Epithelial cell of esophagus (primary cell): ENCODE measurements at regions not wholly inside any gene's neighbourhood (a gene's known extent, or its start where the extent isn't known, plus 50 kb on each side); places are given as distances from the start of the nearest gene placed in this dataset.

Experiments used
- DNase-seq: peaks from one replicate; pipeline ENCODE4 v3.0.0; 2010; ENCODE audit warnings: low read depth
- H3K4me3 ChIP-seq: 2 replicates; pipeline ENCODE4 v1.5.1; 2011; ENCODE audit warnings: mild to moderate bottlenecking, low read length, control low read depth
- CTCF ChIP-seq: IDR thresholded peaks from 2 replicates; pipeline ENCODE4 v1.5.1; 2011; ENCODE audit warnings: low read depth, mild to moderate bottlenecking, low read length, control low read depth, inconsistent platforms; ENCODE audit not compliant: insufficient read depth; ENCODE audit errors: missing control alignments

- no peak for TF ChIP-seq CTCF
- DNase-seq, result no peak
Measured at GRCh38 chr5:7018601-7019000, 305.4 kb downstream of the TENT4A start.

GRCh38 chr5:7036192-7036835 is 323.1 kb downstream of the TENT4A start:
- DNase-seq, result no peak
- no peak for TF ChIP-seq CTCF
- H3K4me3 ChIP-seq, result no peak overlapping the region

More at GRCh38 chr5:7018601-7019000, 305.4 kb downstream of the TENT4A start:
- H3K4me3 ChIP-seq, result no peak overlapping the region

- no peak for DNase-seq
- no peak overlapping the region for H3K4me3 ChIP-seq
- TF ChIP-seq CTCF, result no peak
Measured at GRCh38 chr5:7039074-7039473, 325.8 kb downstream of the TENT4A start.

- H3K4me3 ChIP-seq, result no peak overlapping the region
- no peak for DNase-seq
- TF ChIP-seq CTCF, result no peak
Measured at GRCh38 chr5:7040111-7040510, 326.9 kb downstream of the TENT4A start.

- no peak overlapping the region for H3K4me3 ChIP-seq
- no peak for DNase-seq
Measured at GRCh38 chr5:7043797-7044196, 330.6 kb downstream of the TENT4A start.

GRCh38 chr5:7047511-7048261 is 334.5 kb downstream of the TENT4A start:
- H3K4me3 ChIP-seq, result no peak overlapping the region
- no peak for TF ChIP-seq CTCF
- DNase-seq, result no peak

More at GRCh38 chr5:7043797-7044196, 330.6 kb downstream of the TENT4A start:
- TF ChIP-seq CTCF, result no peak

GRCh38 chr5:7050986-7051385 is 337.8 kb downstream of the TENT4A start:
- no peak overlapping the region for H3K4me3 ChIP-seq
- TF ChIP-seq CTCF, result no peak
- no peak for DNase-seq
